MG63 (cell line): ENCODE measurements at regions not wholly inside any gene's neighbourhood (a gene's known extent, or its start where the extent isn't known, plus 50 kb on each side); places are given as distances from the start of the nearest gene placed in this dataset.
"Not testable (repeated sequence)": the region's sequence is repeated elsewhere in the genome, so short reads cannot be mapped to it uniquely, and the experiment has no call there.

Experiments used
- DNase-seq: peaks from one replicate; pipeline ENCODE4 v3.0.0-alpha.2; 2020
- H3K27me3 ChIP-seq: fragments of 250-450 bp; sonication (Bioruptor Pico); 2 replicates; pipeline ENCODE4 v1.5.1; 2020; ENCODE audit warnings: mild to moderate bottlenecking, moderate library complexity
- H3K36me3 ChIP-seq: fragments of 250-450 bp; sonication (Bioruptor Pico); 2 replicates; pipeline ENCODE4 v1.5.1; 2020; ENCODE audit warnings: mild to moderate bottlenecking, moderate library complexity
- H3K4me3 ChIP-seq: fragments of 250-450 bp; sonication (Bioruptor Pico); 2 replicates; pipeline ENCODE4 v1.5.1; 2020; ENCODE audit warnings: mild to moderate bottlenecking, moderate library complexity
- H3K9me3 ChIP-seq: fragments of 250-450 bp; sonication (Bioruptor Pico); 2 replicates; pipeline ENCODE4 v1.5.1; 2020; ENCODE audit warnings: mild to moderate bottlenecking, moderate library complexity

DNA sequence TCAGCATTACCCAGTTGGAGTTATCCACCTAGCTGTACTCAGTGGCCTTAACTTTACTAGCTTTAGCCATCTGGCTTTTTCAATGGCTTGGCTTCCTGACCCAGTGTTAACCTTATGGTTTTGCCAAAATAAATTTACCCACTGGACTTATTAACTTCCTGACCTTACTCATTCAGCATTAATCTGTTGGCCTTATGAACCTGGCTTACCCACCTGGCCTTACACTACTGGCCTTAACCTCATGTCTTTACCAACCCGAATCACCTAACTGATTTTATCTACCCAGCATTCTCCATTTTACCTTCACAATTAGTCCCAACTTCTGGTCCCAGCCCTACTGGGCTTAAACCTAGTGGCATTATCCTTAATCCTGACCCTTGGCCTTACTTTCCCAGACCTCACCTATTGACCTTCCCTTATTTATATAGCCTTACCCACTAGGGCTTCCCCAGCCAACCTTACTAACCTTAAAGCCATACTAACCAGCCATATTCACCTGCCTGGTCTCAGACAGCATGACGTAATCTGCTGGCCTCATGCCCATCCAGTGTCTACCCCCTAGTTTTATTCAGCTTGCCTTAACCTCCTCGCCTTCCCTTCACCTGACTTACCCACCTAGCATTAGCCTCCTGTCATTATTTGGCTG is 100.0 kb downstream of the IL12A start:
- no peaks in the 10 kb centered on the region for H3K27me3 ChIP-seq
- H3K9me3 ChIP-seq: no peaks in the 10 kb centered on the region
- no peaks in the 10 kb centered on the region for H3K36me3 ChIP-seq
- H3K4me3 ChIP-seq: no peak overlapping the region
- DNase-seq: no peak

DNA sequence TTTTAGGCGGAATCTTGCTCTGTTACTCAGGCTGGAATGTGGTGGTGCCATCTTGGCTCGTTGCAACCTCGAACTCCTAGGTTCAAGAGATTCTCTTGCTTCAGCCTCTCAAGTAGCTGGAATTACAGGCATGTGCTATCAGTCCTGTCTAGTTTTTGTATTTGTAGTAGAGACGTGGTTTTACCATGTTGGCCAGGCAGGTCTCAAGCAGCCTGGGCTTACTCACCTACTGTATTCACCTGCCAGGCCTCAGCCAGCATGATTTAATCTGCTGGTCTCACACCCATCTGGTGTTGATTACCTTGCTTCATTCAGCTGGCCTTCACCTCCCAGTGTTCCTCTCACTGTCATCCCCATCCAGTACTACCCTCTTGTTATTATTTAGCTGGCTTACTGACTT is 102.0 kb downstream of the IL12A start:
- no peaks in the 10 kb centered on the region for H3K9me3 ChIP-seq
- H3K27me3 ChIP-seq: no peaks in the 10 kb centered on the region
- no peak overlapping the region for H3K4me3 ChIP-seq
- no peak for DNase-seq
- H3K36me3 ChIP-seq: no peaks in the 10 kb centered on the region

DNA sequence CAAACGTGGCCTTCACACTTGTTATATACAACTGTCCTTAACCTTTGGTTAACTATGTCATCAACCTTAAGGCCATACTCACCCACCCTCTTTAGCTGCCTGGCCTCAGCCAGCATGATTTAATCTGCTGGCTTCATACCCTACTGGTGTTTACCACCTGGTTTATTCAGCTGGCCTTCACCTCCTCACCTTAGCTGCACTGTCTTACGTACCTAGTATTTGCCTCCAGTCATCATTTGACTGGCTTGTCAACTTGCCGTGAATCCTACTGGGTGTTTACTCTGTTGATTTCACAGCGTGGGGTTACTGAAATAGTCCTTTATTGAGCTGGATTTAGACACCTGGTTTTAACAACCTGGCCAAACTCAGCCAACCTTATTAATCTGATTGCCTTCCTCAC is 102.8 kb downstream of the IL12A start:
- H3K9me3 ChIP-seq: no peaks in the 10 kb centered on the region
- H3K27me3 ChIP-seq: no peaks in the 10 kb centered on the region
- DNase-seq: no peak

DNA sequence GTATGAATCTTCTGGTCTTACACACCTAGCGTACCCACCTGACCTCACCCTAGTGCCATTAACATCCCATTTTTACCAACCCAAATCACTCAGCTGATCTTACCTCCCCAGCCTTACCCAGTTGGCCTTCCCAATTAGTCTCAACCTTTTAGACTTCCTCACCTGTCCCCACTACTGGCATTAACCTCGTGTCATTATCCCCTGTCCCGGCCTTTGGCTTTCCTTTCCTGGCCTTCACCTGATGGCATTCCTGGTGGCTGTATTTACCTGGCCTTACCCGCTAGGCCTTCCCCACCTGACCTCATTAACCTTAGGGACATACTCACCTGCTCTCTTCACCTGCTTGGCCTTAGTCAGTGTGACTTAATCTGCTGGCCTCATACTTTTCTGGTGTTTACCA is 104.1 kb downstream of the IL12A start:
- DNase-seq: no peak
- Histone ChIP-seq H3K4me3 (no peak overlapping the region), H3K36me3 (no peaks in the 10 kb centered on the region), H3K9me3 (no peaks in the 10 kb centered on the region), H3K27me3 (no peaks in the 10 kb centered on the region)

More for the DNA sequence above, 102.8 kb downstream of the IL12A start:
- Histone ChIP-seq H3K36me3 (no peaks in the 10 kb centered on the region), H3K4me3 (no peak overlapping the region)

DNA sequence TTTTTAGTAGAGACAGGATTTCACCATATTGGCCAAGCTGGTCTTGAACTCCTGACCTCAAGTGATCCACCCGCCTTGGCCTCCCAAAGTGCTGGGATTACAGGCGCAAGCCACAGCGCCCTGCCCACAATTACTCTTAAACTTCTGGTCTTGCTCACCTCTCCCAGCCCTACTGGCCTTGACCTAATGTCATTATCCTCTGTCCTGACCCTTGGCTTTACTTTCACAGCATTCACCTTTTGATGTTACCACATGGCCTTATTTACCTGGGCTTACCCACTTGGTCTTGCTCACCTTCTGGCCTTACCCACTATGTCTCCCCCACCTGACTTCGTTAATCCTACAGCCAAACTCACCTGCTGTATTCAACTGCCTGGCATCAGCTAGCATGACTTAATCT is 105.9 kb downstream of the IL12A start:
- DNase-seq: no peak
- H3K9me3 ChIP-seq: no peaks in the 10 kb centered on the region
- H3K27me3 ChIP-seq: no peaks in the 10 kb centered on the region
- no peak overlapping the region for H3K4me3 ChIP-seq
- no peaks in the 10 kb centered on the region for H3K36me3 ChIP-seq

DNA sequence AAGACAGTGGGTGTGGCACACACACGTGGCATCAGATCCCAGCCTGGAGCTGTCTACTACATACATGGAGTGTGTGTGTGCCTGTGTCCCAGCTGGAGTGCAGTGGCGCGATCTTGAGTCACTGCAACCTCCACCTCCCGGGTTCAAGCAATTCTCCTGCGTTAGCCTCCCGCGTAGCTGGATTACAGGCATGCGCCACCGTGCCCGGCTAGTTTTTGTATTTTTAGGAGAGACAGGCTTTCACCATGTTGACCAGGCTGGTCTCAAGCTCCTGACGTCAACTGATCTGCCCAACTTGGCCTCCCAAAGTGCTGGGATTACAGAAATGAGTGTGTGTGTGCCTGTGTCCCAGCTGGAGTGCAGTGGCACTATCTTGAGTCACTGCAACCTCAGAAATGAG is 108.8 kb downstream of the IL12A start:
- no peaks in the 10 kb centered on the region for H3K9me3 ChIP-seq
- DNase-seq: no peak
- H3K4me3 ChIP-seq: no peak overlapping the region
- H3K36me3 ChIP-seq: no peaks in the 10 kb centered on the region
- no peaks in the 10 kb centered on the region for H3K27me3 ChIP-seq

DNA sequence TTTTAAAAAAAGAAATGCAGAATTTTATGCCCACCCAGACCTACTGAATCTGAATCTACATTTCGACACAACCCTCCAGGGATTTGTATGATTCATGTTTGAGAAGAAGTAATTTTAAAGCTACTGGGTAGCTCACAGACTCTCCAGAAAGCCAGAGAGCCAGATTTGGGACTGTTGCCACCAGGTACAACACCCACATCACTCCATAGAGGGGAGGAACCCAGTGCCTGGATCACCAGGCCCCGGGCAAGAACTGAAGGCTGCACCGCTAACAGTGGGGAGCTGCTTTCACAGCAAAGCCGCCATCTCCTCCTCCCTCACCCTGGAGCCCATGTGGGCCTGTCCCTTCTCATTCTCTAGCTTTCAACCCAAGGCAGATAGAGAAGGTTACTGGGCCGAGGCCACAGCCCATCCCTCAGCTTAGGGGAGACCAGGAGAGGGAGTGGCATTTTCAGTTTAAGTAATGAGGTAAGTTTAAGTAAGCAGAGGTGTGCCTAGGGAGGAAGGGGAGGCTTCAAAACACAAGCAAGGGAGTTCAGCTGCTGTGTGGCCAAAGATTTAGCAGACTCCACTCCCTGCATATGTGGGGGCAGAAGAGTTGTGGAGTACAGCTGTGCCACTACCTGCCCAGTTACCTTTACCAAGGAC is 109.8 kb downstream of the IL12A start:
- H3K4me3 ChIP-seq: no peak overlapping the region
- no peaks in the 10 kb centered on the region for H3K27me3 ChIP-seq
- no peaks in the 10 kb centered on the region for H3K36me3 ChIP-seq
- no peaks in the 10 kb centered on the region for H3K9me3 ChIP-seq
- no peak for DNase-seq

DNA sequence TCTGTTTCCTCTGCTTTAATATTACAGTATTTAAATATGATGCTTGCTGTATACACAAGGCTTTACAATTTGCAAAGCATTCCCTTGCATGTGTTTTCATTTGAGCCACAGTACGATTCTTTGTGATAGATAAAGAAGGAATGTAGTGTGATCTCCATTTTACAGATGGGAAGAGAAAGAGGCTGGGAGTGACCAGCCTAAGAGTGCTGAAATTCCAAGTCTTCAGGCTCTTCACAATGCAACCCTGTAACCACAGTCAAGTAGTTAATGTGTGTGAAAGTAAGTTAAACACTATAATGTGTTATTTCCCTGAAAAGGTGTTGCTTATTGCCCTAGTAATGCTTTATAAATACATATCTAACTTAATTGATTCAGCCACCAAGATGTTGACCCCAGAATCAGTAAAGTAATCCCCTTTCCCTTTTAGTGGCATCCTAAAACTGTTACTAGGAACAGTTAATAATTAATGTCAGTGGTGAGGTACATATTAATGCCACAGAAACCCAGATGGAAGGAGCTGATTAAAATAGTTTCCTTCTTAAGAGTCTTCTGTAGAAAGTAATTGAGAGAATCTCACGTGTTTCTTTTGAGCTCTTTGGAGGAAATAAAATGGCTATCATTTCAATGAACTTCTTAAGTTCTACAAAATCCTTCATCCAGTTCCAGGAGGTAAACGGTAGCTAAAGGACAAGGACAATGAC is 110.4 kb downstream of the IL12A start:
- DNase-seq: no peak
- Histone ChIP-seq H3K27me3 (no peaks in the 10 kb centered on the region), H3K36me3 (no peaks in the 10 kb centered on the region), H3K4me3 (no peak overlapping the region), H3K9me3 (no peaks in the 10 kb centered on the region)

DNA sequence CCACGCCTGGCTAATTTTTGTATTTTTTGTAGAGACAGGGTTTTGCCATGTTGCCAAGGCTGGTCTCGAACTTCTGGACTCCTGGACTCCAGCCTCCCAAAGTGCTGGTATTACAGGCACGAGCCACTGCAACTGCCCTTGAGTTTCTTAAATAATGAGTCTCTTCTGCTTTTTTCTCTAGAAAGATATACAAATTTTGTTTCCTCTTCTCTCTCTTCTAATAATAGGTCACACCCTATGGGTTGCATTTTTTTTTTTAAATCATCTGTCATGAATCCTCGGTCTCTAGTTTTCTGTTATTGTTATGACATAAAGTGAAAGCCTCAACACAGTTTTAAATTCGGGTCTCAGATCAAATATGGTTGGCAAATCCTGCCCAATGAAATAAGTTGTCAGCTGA is 111.2 kb downstream of the IL12A start:
- no peaks in the 10 kb centered on the region for H3K36me3 ChIP-seq
- H3K9me3 ChIP-seq: no peaks in the 10 kb centered on the region
- DNase-seq: no peak
- no peak overlapping the region for H3K4me3 ChIP-seq
- no peaks in the 10 kb centered on the region for H3K27me3 ChIP-seq

DNA sequence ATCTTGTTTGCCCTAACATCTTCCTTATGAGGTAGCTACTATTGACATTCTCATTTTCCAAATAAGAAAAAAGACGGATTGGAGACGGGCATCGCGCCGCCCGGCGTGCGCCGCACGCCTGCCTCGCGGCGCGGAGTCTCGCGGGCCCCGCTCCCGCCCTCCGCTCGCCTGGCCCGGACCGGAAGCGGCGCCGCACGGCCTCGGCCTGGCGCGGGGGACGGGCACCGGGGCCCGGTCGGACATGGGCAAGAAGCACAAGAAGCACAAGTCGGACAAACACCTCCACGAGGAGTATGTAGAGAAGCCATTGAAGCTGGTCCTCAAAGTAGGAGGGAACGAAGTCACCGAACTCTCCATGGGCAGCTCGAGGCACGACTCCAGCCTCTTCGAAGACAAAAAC is 112.0 kb downstream of the IL12A start:
- Histone ChIP-seq H3K9me3 (no peaks in the 10 kb centered on the region), H3K4me3 (no peak overlapping the region), H3K36me3 (no peaks in the 10 kb centered on the region), H3K27me3 (no peaks in the 10 kb centered on the region)
- no peak for DNase-seq

DNA sequence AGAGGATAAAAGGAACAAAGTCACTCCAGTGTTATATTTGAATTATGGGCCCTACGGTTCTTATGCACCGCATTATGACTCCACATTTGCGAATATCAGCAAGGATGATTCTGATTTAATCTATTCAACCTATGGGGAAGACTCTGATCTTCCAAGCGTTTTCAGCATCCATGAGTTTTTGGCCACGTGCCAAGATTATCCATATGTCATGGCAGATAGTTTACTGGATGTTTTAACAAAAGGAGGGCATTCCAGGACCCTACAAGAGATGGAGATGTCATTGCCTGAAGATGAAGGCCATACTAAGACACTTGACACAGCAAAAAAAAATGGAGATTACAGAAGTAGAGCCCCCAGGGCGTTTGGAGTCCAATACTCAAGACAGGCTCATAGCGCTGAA is 113.4 kb downstream of the IL12A start:
- not testable (repeated sequence) for H3K36me3 ChIP-seq, DNase-seq, H3K9me3 ChIP-seq, H3K27me3 ChIP-seq, H3K4me3 ChIP-seq

DNA sequence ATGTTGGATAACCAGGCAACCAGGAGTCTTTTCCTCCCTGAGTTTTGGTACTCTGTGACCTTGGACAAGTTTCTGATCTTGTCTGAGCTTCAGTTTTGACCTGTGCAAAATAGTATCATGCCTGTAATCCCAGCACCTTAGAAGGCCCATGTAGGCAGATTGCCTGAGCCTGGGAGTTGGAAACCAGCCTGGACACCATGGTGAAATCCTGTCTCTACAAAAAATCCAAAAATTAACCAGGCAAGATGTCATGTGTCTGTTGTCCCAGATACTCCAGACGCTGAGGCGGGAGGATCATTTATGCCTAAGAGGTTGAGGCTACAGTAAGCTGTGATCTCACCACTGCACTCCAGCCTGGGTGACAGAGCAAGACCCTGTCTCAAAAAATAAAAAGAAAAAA is 114.8 kb downstream of the IL12A start:
- no peaks in the 10 kb centered on the region for H3K36me3 ChIP-seq
- no peak overlapping the region for H3K4me3 ChIP-seq
- no peaks in the 10 kb centered on the region for H3K9me3 ChIP-seq
- H3K27me3 ChIP-seq: no peaks in the 10 kb centered on the region
- no peak for DNase-seq

DNA sequence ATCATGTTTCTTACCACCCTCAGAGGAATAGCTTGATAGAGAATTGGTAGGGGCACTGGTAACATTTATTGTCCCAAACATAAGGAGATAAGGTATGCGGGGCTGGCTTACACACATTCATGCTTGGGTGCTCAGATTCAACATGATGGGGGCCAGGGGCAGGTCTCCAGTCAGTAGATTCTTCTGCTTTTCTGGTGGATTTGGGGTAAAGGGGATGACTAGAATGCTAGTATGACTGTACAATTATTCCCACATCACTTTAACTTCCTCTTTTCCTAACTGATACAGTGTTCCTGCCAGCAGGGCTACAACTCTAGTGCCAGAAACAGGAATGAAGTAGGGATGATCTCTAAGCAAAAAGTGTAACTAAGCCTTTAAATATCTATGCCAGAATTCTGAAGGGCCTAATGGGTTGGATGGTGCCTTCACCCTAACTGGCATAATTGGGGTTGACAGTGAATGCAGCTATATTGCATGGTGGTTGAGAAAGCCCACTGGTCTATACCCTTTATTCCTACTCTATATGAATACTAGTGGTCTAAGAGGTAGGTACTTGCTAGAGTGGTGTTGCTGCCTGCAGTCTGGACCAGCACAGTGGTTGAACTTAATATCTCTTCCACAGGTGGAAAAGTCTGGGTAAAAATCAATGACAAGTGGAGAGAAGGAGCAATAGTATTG is 117.4 kb downstream of the IL12A start:
- H3K4me3 ChIP-seq: no peak overlapping the region
- H3K36me3 ChIP-seq: no peaks in the 10 kb centered on the region
- H3K27me3 ChIP-seq: no peaks in the 10 kb centered on the region
- no peaks in the 10 kb centered on the region for H3K9me3 ChIP-seq
- DNase-seq: no peak

DNA sequence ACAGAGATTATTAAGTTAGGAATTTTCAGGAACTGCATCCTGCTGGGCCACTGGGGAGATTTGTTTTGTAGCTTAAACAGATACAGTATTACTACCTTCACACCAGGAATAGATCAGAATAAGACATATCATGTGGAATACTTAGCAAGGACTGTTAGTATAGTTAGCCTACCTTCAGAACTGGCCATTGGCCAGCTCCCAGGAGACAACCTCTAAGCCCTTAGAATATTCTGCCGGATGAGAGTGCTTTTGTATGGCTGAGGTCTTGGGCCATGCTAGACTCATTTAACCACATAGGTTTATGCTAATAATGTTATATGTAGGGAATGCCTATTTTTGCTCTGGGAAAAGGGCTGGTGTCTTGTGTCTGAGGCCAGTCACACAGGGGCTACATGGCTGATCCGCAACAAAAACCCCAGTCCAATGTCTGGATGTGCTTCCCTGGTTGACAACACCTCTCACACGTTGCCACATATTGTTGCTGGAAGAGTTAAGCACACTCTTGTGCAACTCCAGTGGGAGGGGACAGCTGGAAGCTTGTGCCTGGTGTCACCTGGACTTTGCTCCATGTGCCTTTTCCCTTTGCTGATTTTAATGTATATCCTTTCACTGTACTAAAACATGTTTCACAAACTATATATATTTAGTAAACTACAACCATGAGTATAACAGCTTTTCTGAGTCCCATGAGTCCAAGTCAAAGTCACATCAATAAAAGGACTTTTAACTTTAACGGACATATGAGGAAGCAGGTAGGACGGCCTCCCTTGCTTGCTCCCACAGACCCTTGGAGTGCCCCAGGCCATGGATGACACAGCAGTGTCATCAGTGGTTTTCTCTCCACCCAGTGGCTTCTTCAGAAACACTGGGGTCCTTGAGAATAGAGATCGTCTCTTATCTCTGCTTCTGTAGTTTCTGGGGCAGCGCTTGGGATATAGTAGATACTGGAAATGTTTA is 118.0 kb upstream of the C3orf80 start:
- no peak for DNase-seq
- no peaks in the 10 kb centered on the region for H3K27me3 ChIP-seq
- no peaks in the 10 kb centered on the region for H3K36me3 ChIP-seq
- no peak overlapping the region for H3K4me3 ChIP-seq
- H3K9me3 ChIP-seq: no peaks in the 10 kb centered on the region

DNA sequence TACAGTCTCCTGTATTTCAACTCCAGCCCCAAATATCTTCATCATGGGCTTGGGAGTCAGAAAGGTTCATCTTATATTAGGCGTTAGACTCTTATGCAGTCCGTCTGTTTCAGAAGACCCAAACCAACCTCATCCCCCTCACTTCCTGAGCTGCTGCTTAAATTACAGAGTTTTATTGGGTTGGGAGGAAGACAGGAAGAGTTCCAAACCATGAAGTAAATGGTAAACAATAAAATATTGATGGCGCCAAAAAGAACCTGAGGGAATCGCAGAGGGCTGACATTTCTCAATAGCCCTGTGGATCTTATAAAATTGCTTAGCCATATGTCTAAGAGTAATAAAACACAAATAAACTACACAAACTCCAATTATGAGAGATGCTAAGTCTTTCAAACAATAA is 116.9 kb upstream of the C3orf80 start:
- no peaks in the 10 kb centered on the region for H3K9me3 ChIP-seq
- no peaks in the 10 kb centered on the region for H3K36me3 ChIP-seq
- H3K27me3 ChIP-seq: no peaks in the 10 kb centered on the region
- H3K4me3 ChIP-seq: no peak overlapping the region
- DNase-seq: no peak

DNA sequence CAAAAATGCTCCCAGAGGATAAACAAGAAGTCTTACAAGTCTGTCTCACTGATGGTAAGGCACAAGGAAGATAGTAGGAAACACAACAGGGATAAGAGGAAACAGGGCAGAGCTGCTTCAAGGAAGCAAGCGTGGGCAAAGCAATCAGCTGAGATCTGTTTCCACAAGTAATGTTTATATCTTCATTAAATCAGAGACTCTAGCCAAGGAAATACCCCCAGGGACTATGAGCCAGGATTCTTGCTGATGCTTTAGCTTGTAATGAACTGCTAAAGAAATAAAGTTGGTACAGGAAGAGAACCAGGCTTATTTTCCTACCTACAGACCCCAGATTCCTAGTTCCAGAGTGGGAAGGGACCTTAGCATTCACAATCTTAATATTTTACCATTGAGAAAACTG is 112.7 kb upstream of the C3orf80 start:
- DNase-seq: no peak
- Histone ChIP-seq H3K27me3 (no peaks in the 10 kb centered on the region), H3K4me3 (no peak overlapping the region), H3K9me3 (0 out of 2 replicates have a peak, but pooled peaks cover 2% of the 10 kb centered on the region), H3K36me3 (no peaks in the 10 kb centered on the region)
